ENCODE measurements at regions not wholly inside any gene's neighbourhood (a gene's known extent, or its start where the extent isn't known, plus 50 kb on each side); places are given as distances from the start of the nearest gene placed in this dataset.

GRCh38 chr10:107848726-107849360 lies 684.3 kb upstream of the SORCS1 start:
- TF ChIP-seq POLR2A (IDR thresholded peaks at IDR 0.05; ENCODE audit: low read depth, low read length) (no peak), POLR2AphosphoS5 (IDR thresholded peaks at IDR 0.05; ENCODE audit: low read depth, low read length) (no peak), TAF1 (IDR thresholded peaks at IDR 0.05; ENCODE audit: low read depth, low read length) (no peak)
